SK-N-SH (cell line): ENCODE measurements at regions not wholly inside any gene's neighbourhood (a gene's known extent, or its start where the extent isn't known, plus 50 kb on each side); places are given as distances from the start of the nearest gene placed in this dataset.

ENCODE experiments used
- CTCF ChIA-PET: fragments of 300-600, 350-600 bp; formaldehyde crosslinking; extraction: SDS; loops from one replicate; lab custom pipeline; 2021; lab: Yijun Ruan, JAX
- POLR2A ChIA-PET: fragments of 350-600 bp; sonication (Branson Sonifier 250); formaldehyde crosslinking; extraction: SDS; loops from one replicate; lab custom pipeline; 2020; ENCODE audit warnings: antibody characterized with exemption, inconsistent platforms; lab: Yijun Ruan, JAX
- DNase-seq: peaks from one replicate; pipeline ENCODE4 v3.0.0; 2012
- H2AFZ ChIP-seq: fragments of 200-600 bp; sonication (generic); 2 replicates; pipeline ENCODE4 v1.8.1; 2016; ENCODE audit warnings: antibody characterized with exemption, mild to moderate bottlenecking, low read depth
- H3F3A ChIP-seq: fragments of 200-600 bp; sonication (generic); replicated peaks from 2 replicates; pipeline ENCODE3; 2016; ENCODE audit warnings: antibody characterized with exemption, mild to moderate bottlenecking; ENCODE audit not compliant: insufficient read depth
- H3K27ac ChIP-seq, 2 experiments: fragments of 200-500 bp in 1 of 2; fragments of 200-600 bp in 1 of 2; sonication (Bioruptor generic) in 1 of 2; sonication (generic), shearing (Covaris generic) in 1 of 2; 2 replicates each; pipeline versions ENCODE4 v1.5.1 to v1.6.1; 2014 to 2016; ENCODE audit warnings: low read depth in 2 of 2, inconsistent platforms in 1 of 2, low read length in 1 of 2, mild to moderate bottlenecking in 1 of 2, mixed read lengths in 1 of 2
- H3K27me3 ChIP-seq: fragments of 200-600 bp; sonication (generic), shearing (Covaris generic); 2 replicates; pipeline ENCODE4 v1.6.1; 2016; ENCODE audit warnings: mixed run types; ENCODE audit not compliant: insufficient read depth
- H3K36me3 ChIP-seq, 2 experiments: fragments of 200-500 bp in 1 of 2; fragments of 200-600 bp in 1 of 2; sonication (Bioruptor generic) in 1 of 2; sonication (generic) in 1 of 2; replicated peaks in 1 of 2; 2 replicates each; pipeline versions ENCODE3 to v1.5.1; 2014 to 2016; ENCODE audit warnings: low read length in 1 of 2, mild to moderate bottlenecking in 1 of 2; ENCODE audit not compliant: insufficient read depth in 2 of 2, control insufficient read depth in 1 of 2
- H3K4me1 ChIP-seq, 2 experiments: fragments of 200-500 bp in 1 of 2; fragments of 200-600 bp in 1 of 2; sonication (Bioruptor generic) in 1 of 2; sonication (generic), shearing (Covaris generic) in 1 of 2; 2 replicates each; pipeline versions ENCODE4 v1.5.1 to v1.6.1; 2014 to 2016; ENCODE audit warnings: low read depth in 1 of 2, low read length in 1 of 2, mixed run types in 1 of 2; ENCODE audit not compliant: insufficient read depth in 2 of 2, control insufficient read depth in 1 of 2
- H3K4me2 ChIP-seq: fragments of 200-600 bp; sonication (generic), shearing (Covaris generic); 2 replicates; pipeline ENCODE4 v1.6.1; 2017; ENCODE audit warnings: mixed run types
- H3K4me3 ChIP-seq, 2 experiments: fragments of 200-500 bp in 1 of 2; fragments of 200-600 bp in 1 of 2; sonication (Bioruptor generic) in 1 of 2; sonication (generic), shearing (Covaris generic) in 1 of 2; 2 replicates each; pipeline versions ENCODE4 v1.5.1 to v1.8.1; 2014 to 2016; ENCODE audit warnings: low read depth in 2 of 2, inconsistent platforms in 1 of 2, low read length in 1 of 2, mild to moderate bottlenecking in 1 of 2, mixed read lengths in 1 of 2, moderate library complexity in 1 of 2
- H3K79me2 ChIP-seq: fragments of 200-600 bp; sonication (generic); 2 replicates; pipeline ENCODE4 v1.8.1; 2017; ENCODE audit warnings: mild to moderate bottlenecking; ENCODE audit not compliant: insufficient read depth
- H3K9ac ChIP-seq: fragments of 200-600 bp; sonication (generic); 2 replicates; pipeline ENCODE4 v1.6.1; 2017; ENCODE audit warnings: mixed run types
- H3K9me2 ChIP-seq: fragments of 200-600 bp; sonication (generic); 2 replicates; pipeline ENCODE4 v1.6.1; 2017; ENCODE audit warnings: mixed run types
- H3K9me3 ChIP-seq: fragments of 200-600 bp; sonication (generic); 2 replicates; pipeline ENCODE4 v1.6.1; 2017; ENCODE audit warnings: mixed run types, mild to moderate bottlenecking, moderate library complexity
- H4K20me1 ChIP-seq: fragments of 200-600 bp; sonication (generic); 2 replicates; pipeline ENCODE4 v1.6.1; 2017; ENCODE audit warnings: mild to moderate bottlenecking, mixed run types; ENCODE audit not compliant: insufficient read depth
- CHD2 ChIP-seq: fragments of 150-350 bp; IDR thresholded peaks from 2 replicates; pipeline ENCODE4 v1.6.1; 2018; ENCODE audit warnings: low read length; ENCODE audit not compliant: partially characterized antibody
- ELF1 ChIP-seq: IDR thresholded peaks from 2 replicates; pipeline ENCODE4 v1.4.0; 2012
- EP300 ChIP-seq, 2 experiments: IDR thresholded peaks; 2 replicates each; pipeline versions ENCODE4 v1.4.0 to v1.6.1; 2012; ENCODE audit warnings: borderline replicate concordance in 1 of 2, low read depth in 1 of 2, low read length in 1 of 2
- EZH2phosphoT487 ChIP-seq: fragments of 200-600 bp; sonication (generic); IDR thresholded peaks from 2 replicates; pipeline ENCODE4 v1.6.1; 2017; ENCODE audit warnings: low read depth, mixed run types, mild to moderate bottlenecking, antibody characterized with exemption, moderate library complexity, borderline replicate concordance
- FOSL2 ChIP-seq: IDR thresholded peaks from 2 replicates; pipeline ENCODE4 v1.4.0; 2012; ENCODE audit warnings: low read depth, mild to moderate bottlenecking, moderate library complexity, borderline replicate concordance
- FOXM1 ChIP-seq: IDR thresholded peaks from 2 replicates; pipeline ENCODE4 v1.4.0; 2012; ENCODE audit warnings: low read depth, mild to moderate bottlenecking
- GABPA ChIP-seq: IDR thresholded peaks from 2 replicates; pipeline ENCODE4 v1.4.0; 2012; ENCODE audit warnings: low read depth, mild to moderate bottlenecking
- GATA2 ChIP-seq: sonication (generic); formaldehyde crosslinking; IDR thresholded peaks from 2 replicates; pipeline ENCODE4 v1.5.0; 2020; ENCODE audit warnings: mild to moderate bottlenecking, missing genetic modification reagents
- JUND ChIP-seq: IDR thresholded peaks from 2 replicates; pipeline ENCODE4 v1.4.0; 2012
- MEF2A ChIP-seq: IDR thresholded peaks from 2 replicates; pipeline ENCODE4 v1.4.0; 2012; ENCODE audit warnings: low read depth, borderline replicate concordance
- MXI1 ChIP-seq: IDR thresholded peaks from 2 replicates; pipeline ENCODE4 v1.6.1; 2012; ENCODE audit warnings: mild to moderate bottlenecking, low read depth, low read length, improper control_type of control experiment
- NFIC ChIP-seq: IDR thresholded peaks from 2 replicates; pipeline ENCODE4 v1.4.0; 2012; ENCODE audit warnings: borderline replicate concordance
- NRF1 ChIP-seq: IDR thresholded peaks from 2 replicates; pipeline ENCODE4 v1.6.1; 2012; ENCODE audit warnings: low read depth, mild to moderate bottlenecking, low read length
- POLR2AphosphoS5 ChIP-seq: IDR thresholded peaks from 2 replicates; pipeline ENCODE4 v1.6.1; 2012; ENCODE audit warnings: low read depth, low read length
- RAD21 ChIP-seq: IDR thresholded peaks from 2 replicates; pipeline ENCODE4 v1.6.1; 2012; ENCODE audit warnings: mild to moderate bottlenecking, low read length
- RFX5 ChIP-seq: IDR thresholded peaks from 2 replicates; pipeline ENCODE4 v1.6.1; 2012; ENCODE audit warnings: mild to moderate bottlenecking, improper control_type of control experiment, low read length
- RXRA ChIP-seq: IDR thresholded peaks from 2 replicates; pipeline ENCODE4 v1.4.0; 2012; ENCODE audit warnings: low read depth, mild to moderate bottlenecking, borderline replicate concordance
- SIN3A ChIP-seq: IDR thresholded peaks from 2 replicates; pipeline ENCODE4 v1.6.1; 2012; ENCODE audit warnings: low read depth, mild to moderate bottlenecking, low read length, moderate library complexity, borderline replicate concordance
- SMC3 ChIP-seq: IDR thresholded peaks from 2 replicates; pipeline ENCODE4 v1.6.1; 2012; ENCODE audit warnings: low read depth, low read length, improper control_type of control experiment
- TAF1 ChIP-seq: IDR thresholded peaks from 2 replicates; pipeline ENCODE4 v1.6.1; 2012; ENCODE audit warnings: low read depth, mild to moderate bottlenecking, low read length, moderate library complexity, borderline replicate concordance
- TCF12 ChIP-seq: IDR thresholded peaks from 2 replicates; pipeline ENCODE4 v1.4.0; 2012
- TEAD4 ChIP-seq: IDR thresholded peaks from 2 replicates; pipeline ENCODE4 v1.4.0; 2012; ENCODE audit warnings: mild to moderate bottlenecking, borderline replicate concordance; ENCODE audit not compliant: insufficient read depth
- YY1 ChIP-seq: IDR thresholded peaks from 2 replicates; pipeline ENCODE4 v1.4.0; 2012; ENCODE audit warnings: low read depth, mild to moderate bottlenecking
- WGBS: methylation state at CpG from one replicate; pipeline ENCODE4 v1.1.6; 2017; ENCODE audit warnings: low lambda C conversion rate; 5-methylcytosine and 5-hydroxymethylcytosine counted together
- TF ChIP-seq, protein P1 (sequence below): fragments of 200-600 bp; sonication (generic); IDR thresholded peaks from 2 replicates; pipeline ENCODE4 v1.6.1; 2017; ENCODE audit warnings: antibody characterized with exemption, mild to moderate bottlenecking, moderate library complexity
- TF ChIP-seq, protein P2 (sequence below): IDR thresholded peaks from 2 replicates; pipeline ENCODE4; 2012
- TF ChIP-seq, protein P3 (sequence below): IDR thresholded peaks from 2 replicates; pipeline ENCODE4 v1.4.0; 2012; ENCODE audit warnings: low read depth
- TF ChIP-seq, protein P4 (sequence below): IDR thresholded peaks from 2 replicates; pipeline ENCODE4 v1.6.1; 2012; ENCODE audit warnings: mild to moderate bottlenecking, low read depth, low read length, moderate library complexity
- TF ChIP-seq, protein P5 (sequence below): fragments of 150-350 bp; IDR thresholded peaks from 2 replicates; pipeline ENCODE4 v1.6.1; 2017; ENCODE audit warnings: antibody characterized with exemption, low read length, low read depth, borderline replicate concordance

DNA sequence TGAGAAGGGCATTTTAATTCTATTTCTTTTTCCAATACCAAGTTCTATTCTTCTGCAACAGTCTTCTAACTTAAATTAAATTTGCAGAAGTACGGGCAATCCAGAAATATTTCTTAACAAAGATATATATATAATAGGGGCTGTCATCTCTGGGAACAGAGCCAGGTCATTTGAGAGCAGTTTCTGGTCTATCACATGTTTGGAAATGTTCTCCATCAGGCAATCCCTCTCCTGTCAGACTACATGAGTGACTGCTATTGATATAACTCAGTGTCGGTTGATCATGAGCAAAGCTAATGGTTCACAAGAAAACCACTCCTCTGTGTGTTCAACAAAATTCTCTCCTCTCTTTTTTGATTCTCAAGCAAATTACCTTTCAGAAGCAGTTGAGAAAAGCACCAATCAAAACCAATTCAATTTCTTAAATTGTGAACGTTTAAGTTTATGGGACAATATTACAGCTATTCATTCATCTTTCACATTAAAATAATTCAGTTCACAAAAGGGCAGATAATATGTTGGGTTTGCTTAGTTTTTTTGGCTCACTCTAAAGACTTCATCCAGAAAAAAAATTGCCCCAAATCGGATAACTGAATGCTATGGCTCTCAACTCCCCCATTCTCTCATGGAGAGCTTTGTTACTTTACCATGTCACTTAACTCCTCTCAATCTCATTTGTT lies 152.9 kb upstream of the TGFBR2 start:
- peaks cover 9% of the 10 kb centered on the region for H3F3A ChIP-seq
- H3K27ac ChIP-seq, result peak overlapping the region; percentile 18 to 28; a peak in 2 of 4 replicates
- H3K9me3 ChIP-seq, result peaks cover 6% of the 10 kb centered on the region
- H3K4me3 ChIP-seq, result no peak overlapping the region
- H4K20me1 ChIP-seq, result no peaks in the 10 kb centered on the region
- no peaks in the 10 kb centered on the region; a peak in 1 of 4 replicates for H3K4me1 ChIP-seq
- POLR2A ChIA-PET, result no interaction called here
- no peaks in the 10 kb centered on the region for H3K27me3 ChIP-seq
- WGBS, result 31% methylated on average over 4 of the region's 4 CpGs
- no peak overlapping the region for H3K9ac ChIP-seq
- DNase-seq, result no peak
- no peaks in the 10 kb centered on the region for H3K79me2 ChIP-seq
- H2AFZ ChIP-seq, result no peak overlapping the region
- H3K36me3 ChIP-seq, result no peaks in the 10 kb centered on the region
- H3K4me2 ChIP-seq, result no peak overlapping the region
- CTCF ChIA-PET, result no interaction called here
- H3K9me2 ChIP-seq, result no peaks in the 10 kb centered on the region
- TF ChIP-seq POLR2AphosphoS5 (0 out of 2 replicates have a peak, but pooled peaks have one; percentile 17), SMC3 (no peak), GABPA (no peak), JUND (no peak), RAD21 (no peak), NRF1 (no peak), RXRA (0 out of 2 replicates have a peak, but pooled peaks have one; percentile 18), EP300 (IDR thresholded peaks at IDR 0.05; ENCODE audit: borderline replicate concordance in 1 of 2, low read depth in 1 of 2, low read length in 1 of 2) (peak in 1 of 2 experiments; percentile 60; a peak in 2 of 4 replicates), RFX5 (no peak), EZH2phosphoT487 (no peak), TAF1 (no peak), YY1 (no peak), NFIC (peak; percentile 61; the same call in 1 of the 2 replicates), SIN3A (0 out of 2 replicates have a peak, but pooled peaks have one; percentile 33), CHD2 (no peak), ELF1 (no peak), FOXM1 (no peak), MEF2A (no peak), TCF12 (peak; percentile 79), MXI1 (no peak), GATA2 (CRISPR knock-in tag) (no peak), FOSL2 (no peak), TEAD4 (no peak)
- TF ChIP-seq, protein P1, sequence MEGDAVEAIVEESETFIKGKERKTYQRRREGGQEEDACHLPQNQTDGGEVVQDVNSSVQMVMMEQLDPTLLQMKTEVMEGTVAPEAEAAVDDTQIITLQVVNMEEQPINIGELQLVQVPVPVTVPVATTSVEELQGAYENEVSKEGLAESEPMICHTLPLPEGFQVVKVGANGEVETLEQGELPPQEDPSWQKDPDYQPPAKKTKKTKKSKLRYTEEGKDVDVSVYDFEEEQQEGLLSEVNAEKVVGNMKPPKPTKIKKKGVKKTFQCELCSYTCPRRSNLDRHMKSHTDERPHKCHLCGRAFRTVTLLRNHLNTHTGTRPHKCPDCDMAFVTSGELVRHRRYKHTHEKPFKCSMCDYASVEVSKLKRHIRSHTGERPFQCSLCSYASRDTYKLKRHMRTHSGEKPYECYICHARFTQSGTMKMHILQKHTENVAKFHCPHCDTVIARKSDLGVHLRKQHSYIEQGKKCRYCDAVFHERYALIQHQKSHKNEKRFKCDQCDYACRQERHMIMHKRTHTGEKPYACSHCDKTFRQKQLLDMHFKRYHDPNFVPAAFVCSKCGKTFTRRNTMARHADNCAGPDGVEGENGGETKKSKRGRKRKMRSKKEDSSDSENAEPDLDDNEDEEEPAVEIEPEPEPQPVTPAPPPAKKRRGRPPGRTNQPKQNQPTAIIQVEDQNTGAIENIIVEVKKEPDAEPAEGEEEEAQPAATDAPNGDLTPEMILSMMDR, result no peak
- TF ChIP-seq, protein P2, sequence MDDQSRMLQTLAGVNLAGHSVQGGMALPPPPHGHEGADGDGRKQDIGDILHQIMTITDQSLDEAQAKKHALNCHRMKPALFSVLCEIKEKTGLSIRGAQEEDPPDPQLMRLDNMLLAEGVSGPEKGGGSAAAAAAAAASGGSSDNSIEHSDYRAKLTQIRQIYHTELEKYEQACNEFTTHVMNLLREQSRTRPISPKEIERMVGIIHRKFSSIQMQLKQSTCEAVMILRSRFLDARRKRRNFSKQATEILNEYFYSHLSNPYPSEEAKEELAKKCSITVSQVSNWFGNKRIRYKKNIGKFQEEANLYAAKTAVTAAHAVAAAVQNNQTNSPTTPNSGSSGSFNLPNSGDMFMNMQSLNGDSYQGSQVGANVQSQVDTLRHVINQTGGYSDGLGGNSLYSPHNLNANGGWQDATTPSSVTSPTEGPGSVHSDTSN, result peak; percentile 92
- TF ChIP-seq, protein P3, sequence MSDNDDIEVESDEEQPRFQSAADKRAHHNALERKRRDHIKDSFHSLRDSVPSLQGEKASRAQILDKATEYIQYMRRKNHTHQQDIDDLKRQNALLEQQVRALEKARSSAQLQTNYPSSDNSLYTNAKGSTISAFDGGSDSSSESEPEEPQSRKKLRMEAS, result no peak
- TF ChIP-seq, protein P4, sequence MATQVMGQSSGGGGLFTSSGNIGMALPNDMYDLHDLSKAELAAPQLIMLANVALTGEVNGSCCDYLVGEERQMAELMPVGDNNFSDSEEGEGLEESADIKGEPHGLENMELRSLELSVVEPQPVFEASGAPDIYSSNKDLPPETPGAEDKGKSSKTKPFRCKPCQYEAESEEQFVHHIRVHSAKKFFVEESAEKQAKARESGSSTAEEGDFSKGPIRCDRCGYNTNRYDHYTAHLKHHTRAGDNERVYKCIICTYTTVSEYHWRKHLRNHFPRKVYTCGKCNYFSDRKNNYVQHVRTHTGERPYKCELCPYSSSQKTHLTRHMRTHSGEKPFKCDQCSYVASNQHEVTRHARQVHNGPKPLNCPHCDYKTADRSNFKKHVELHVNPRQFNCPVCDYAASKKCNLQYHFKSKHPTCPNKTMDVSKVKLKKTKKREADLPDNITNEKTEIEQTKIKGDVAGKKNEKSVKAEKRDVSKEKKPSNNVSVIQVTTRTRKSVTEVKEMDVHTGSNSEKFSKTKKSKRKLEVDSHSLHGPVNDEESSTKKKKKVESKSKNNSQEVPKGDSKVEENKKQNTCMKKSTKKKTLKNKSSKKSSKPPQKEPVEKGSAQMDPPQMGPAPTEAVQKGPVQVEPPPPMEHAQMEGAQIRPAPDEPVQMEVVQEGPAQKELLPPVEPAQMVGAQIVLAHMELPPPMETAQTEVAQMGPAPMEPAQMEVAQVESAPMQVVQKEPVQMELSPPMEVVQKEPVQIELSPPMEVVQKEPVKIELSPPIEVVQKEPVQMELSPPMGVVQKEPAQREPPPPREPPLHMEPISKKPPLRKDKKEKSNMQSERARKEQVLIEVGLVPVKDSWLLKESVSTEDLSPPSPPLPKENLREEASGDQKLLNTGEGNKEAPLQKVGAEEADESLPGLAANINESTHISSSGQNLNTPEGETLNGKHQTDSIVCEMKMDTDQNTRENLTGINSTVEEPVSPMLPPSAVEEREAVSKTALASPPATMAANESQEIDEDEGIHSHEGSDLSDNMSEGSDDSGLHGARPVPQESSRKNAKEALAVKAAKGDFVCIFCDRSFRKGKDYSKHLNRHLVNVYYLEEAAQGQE, result no peak
- TF ChIP-seq, protein P5, sequence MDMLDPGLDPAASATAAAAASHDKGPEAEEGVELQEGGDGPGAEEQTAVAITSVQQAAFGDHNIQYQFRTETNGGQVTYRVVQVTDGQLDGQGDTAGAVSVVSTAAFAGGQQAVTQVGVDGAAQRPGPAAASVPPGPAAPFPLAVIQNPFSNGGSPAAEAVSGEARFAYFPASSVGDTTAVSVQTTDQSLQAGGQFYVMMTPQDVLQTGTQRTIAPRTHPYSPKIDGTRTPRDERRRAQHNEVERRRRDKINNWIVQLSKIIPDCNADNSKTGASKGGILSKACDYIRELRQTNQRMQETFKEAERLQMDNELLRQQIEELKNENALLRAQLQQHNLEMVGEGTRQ, result no peak
